K562 (cell line): ENCODE measurements at regions not wholly inside any gene's neighbourhood (a gene's known extent, or its start where the extent isn't known, plus 50 kb on each side); places are given as distances from the start of the nearest gene placed in this dataset.

ENCODE experiments used
- BRF1 ChIP-seq: IDR thresholded peaks from 3 replicates; pipeline ENCODE4 v1.6.1; 2011; ENCODE audit warnings: borderline replicate concordance, mild to moderate bottlenecking; ENCODE audit not compliant: insufficient read length; ENCODE audit errors: extremely low read depth
- CREBBP ChIP-seq: IDR thresholded peaks from one replicate; pipeline ENCODE4 v1.6.1; 2012; ENCODE audit warnings: low read depth, mild to moderate bottlenecking, control low read depth, inconsistent platforms, low read length
- GATA2 ChIP-seq: sonication (generic); formaldehyde crosslinking; IDR thresholded peaks from 2 replicates; pipeline ENCODE4 v1.4.0; 2020; ENCODE audit warnings: mild to moderate bottlenecking, missing genetic modification reagents
- HDAC8 ChIP-seq: fragments of 450-650 bp; IDR thresholded peaks from 2 replicates; pipeline ENCODE4 v1.6.1; 2016; ENCODE audit warnings: mild to moderate bottlenecking, missing genetic modification characterization, moderate library complexity, missing compliant biosample characterization
- KDM4B ChIP-seq, 2 experiments: fragments of 450-650 bp in 1 of 2; sonication (generic) in 1 of 2; IDR thresholded peaks; 2 replicates each; pipeline ENCODE4 v1.6.1; 2016 to 2017; ENCODE audit warnings: borderline replicate concordance in 2 of 2, antibody characterized with exemption in 1 of 2, low read depth in 1 of 2, mild to moderate bottlenecking in 1 of 2
- LARP7 ChIP-seq: fragments of 450-650 bp; IDR thresholded peaks from 2 replicates; pipeline ENCODE4 v1.6.1; 2016
- NBN ChIP-seq: fragments of 450-650 bp; IDR thresholded peaks from 2 replicates; pipeline ENCODE4 v1.6.1; 2016; ENCODE audit warnings: low read depth, mild to moderate bottlenecking
- NEUROD1 ChIP-seq: fragments of 150-350 bp; IDR thresholded peaks from 2 replicates; pipeline ENCODE4 v1.6.1; 2014; ENCODE audit warnings: borderline replicate concordance, low read length, low read depth; ENCODE audit not compliant: partially characterized antibody
- NUFIP1 ChIP-seq: fragments of 450-650 bp; IDR thresholded peaks from 2 replicates; pipeline ENCODE4 v1.6.1; 2018; ENCODE audit not compliant: partially characterized antibody
- OTX1 ChIP-seq: fragments of 450-650 bp; formaldehyde crosslinking; IDR thresholded peaks from 2 replicates; pipeline ENCODE4 v1.4.0; 2022; ENCODE audit warnings: mild to moderate bottlenecking
- SMARCE1 ChIP-seq: fragments of 450-650 bp; IDR thresholded peaks from 2 replicates; pipeline ENCODE4 v1.7.1; 2016; ENCODE audit warnings: mild to moderate bottlenecking
- SRF ChIP-seq, 2 experiments: fragments of 250-450, 450-650 bp in 1 of 2; sonication (Bioruptor Pico) in 1 of 2; sonication (generic) in 1 of 2; formaldehyde crosslinking; IDR thresholded peaks; 2 replicates each; pipeline versions ENCODE4 v1.5.0 to v1.5.1; 2020 to 2022; ENCODE audit warnings: mild to moderate bottlenecking in 1 of 2, missing genetic modification reagents in 1 of 2
- TCF7 ChIP-seq: sonication (generic); IDR thresholded peaks from 2 replicates; pipeline ENCODE4 v1.6.1; 2016; ENCODE audit warnings: antibody characterized with exemption, borderline replicate concordance
- TEAD4 ChIP-seq, 2 experiments: sonication (generic) in 1 of 2; formaldehyde crosslinking in 1 of 2; IDR thresholded peaks; 2 replicates each; pipeline versions ENCODE4 v1.6.1 to v1.8.0; 2012 to 2022; ENCODE audit warnings: borderline replicate concordance in 1 of 2, inconsistent platforms in 1 of 2, low read length in 1 of 2, mild to moderate bottlenecking in 1 of 2, missing genetic modification reagents in 1 of 2
- XRCC4 ChIP-seq: IDR thresholded peaks from one replicate; pipeline ENCODE4 v1.6.1; 2011; ENCODE audit not compliant: insufficient read depth, insufficient read length; ENCODE audit errors: extremely low read depth
- ZNF274 ChIP-seq: IDR thresholded peaks from 2 replicates; pipeline ENCODE4 v1.6.1; 2011; ENCODE audit warnings: low read depth, mild to moderate bottlenecking, low read length, moderate library complexity, borderline replicate concordance
- TF ChIP-seq, protein P1 (sequence below), 2 experiments: fragments of 450-650 bp; IDR thresholded peaks; 2 replicates each; pipeline ENCODE4 v1.6.1; 2016
- TF ChIP-seq, protein P2 (sequence below), 3 experiments: fragments of 200-800 bp in 1 of 3; fragments of 250-450 bp in 1 of 3; fragments of 450-650 bp in 1 of 3; sonication (Bioruptor Pico) in 1 of 3; sonication (Bioruptor generic) in 1 of 3; formaldehyde crosslinking in 1 of 3; IDR thresholded peaks; 2 replicates each; pipeline versions ENCODE4 v1.6.1 to v1.8.0; 2016 to 2022; ENCODE audit warnings: mild to moderate bottlenecking in 2 of 3, missing genetic modification characterization in 2 of 3, missing compliant biosample characterization in 1 of 3, moderate library complexity in 1 of 3
- TF ChIP-seq, protein P3 (sequence below): fragments of 450-650 bp; IDR thresholded peaks from 2 replicates; pipeline ENCODE4 v1.6.1; 2018; ENCODE audit not compliant: partially characterized antibody

- TF ChIP-seq, protein P1, sequence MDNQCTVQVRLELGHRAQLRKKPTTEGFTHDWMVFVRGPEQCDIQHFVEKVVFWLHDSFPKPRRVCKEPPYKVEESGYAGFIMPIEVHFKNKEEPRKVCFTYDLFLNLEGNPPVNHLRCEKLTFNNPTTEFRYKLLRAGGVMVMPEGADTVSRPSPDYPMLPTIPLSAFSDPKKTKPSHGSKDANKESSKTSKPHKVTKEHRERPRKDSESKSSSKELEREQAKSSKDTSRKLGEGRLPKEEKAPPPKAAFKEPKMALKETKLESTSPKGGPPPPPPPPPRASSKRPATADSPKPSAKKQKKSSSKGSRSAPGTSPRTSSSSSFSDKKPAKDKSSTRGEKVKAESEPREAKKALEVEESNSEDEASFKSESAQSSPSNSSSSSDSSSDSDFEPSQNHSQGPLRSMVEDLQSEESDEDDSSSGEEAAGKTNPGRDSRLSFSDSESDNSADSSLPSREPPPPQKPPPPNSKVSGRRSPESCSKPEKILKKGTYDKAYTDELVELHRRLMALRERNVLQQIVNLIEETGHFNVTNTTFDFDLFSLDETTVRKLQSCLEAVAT (IDR thresholded peaks at IDR 0.05) = no peak
- TF ChIP-seq ZNF274 (no peak), TCF7 (no peak), HDAC8 (tag) (no peak), NEUROD1 (no peak), SMARCE1 (peak; percentile 48), BRF1 (no peak), SRF (CRISPR knock-in tag; IDR thresholded peaks at IDR 0.05) (no peak), CREBBP (no peak), NUFIP1 (no peak), XRCC4 (no peak), NBN (no peak; the same call in 1 of the 2 replicates), TEAD4 (IDR thresholded peaks at IDR 0.05; ENCODE audit: low read length) (peak; percentile 26; the same call in 1 of the 2 replicates), TEAD4 (CRISPR knock-in tag; IDR thresholded peaks at IDR 0.05; ENCODE audit: borderline replicate concordance) (no peak), OTX1 (CRISPR knock-in tag) (no peak), KDM4B (IDR thresholded peaks at IDR 0.05; ENCODE audit: borderline replicate concordance in 2 of 2, low read depth in 1 of 2) (no peak), GATA2 (CRISPR knock-in tag) (no peak), LARP7 (no peak)
- TF ChIP-seq, protein P2, sequence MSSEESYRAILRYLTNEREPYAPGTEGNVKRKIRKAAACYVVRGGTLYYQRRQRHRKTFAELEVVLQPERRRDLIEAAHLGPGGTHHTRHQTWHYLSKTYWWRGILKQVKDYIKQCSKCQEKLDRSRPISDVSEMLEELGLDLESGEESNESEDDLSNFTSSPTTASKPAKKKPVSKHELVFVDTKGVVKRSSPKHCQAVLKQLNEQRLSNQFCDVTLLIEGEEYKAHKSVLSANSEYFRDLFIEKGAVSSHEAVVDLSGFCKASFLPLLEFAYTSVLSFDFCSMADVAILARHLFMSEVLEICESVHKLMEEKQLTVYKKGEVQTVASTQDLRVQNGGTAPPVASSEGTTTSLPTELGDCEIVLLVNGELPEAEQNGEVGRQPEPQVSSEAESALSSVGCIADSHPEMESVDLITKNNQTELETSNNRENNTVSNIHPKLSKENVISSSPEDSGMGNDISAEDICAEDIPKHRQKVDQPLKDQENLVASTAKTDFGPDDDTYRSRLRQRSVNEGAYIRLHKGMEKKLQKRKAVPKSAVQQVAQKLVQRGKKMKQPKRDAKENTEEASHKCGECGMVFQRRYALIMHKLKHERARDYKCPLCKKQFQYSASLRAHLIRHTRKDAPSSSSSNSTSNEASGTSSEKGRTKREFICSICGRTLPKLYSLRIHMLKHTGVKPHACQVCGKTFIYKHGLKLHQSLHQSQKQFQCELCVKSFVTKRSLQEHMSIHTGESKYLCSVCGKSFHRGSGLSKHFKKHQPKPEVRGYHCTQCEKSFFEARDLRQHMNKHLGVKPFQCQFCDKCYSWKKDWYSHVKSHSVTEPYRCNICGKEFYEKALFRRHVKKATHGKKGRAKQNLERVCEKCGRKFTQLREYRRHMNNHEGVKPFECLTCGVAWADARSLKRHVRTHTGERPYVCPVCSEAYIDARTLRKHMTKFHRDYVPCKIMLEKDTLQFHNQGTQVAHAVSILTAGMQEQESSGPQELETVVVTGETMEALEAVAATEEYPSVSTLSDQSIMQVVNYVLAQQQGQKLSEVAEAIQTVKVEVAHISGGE (CRISPR knock-in tag; IDR thresholded peaks at IDR 0.05) = no peak
- TF ChIP-seq, protein P3, sequence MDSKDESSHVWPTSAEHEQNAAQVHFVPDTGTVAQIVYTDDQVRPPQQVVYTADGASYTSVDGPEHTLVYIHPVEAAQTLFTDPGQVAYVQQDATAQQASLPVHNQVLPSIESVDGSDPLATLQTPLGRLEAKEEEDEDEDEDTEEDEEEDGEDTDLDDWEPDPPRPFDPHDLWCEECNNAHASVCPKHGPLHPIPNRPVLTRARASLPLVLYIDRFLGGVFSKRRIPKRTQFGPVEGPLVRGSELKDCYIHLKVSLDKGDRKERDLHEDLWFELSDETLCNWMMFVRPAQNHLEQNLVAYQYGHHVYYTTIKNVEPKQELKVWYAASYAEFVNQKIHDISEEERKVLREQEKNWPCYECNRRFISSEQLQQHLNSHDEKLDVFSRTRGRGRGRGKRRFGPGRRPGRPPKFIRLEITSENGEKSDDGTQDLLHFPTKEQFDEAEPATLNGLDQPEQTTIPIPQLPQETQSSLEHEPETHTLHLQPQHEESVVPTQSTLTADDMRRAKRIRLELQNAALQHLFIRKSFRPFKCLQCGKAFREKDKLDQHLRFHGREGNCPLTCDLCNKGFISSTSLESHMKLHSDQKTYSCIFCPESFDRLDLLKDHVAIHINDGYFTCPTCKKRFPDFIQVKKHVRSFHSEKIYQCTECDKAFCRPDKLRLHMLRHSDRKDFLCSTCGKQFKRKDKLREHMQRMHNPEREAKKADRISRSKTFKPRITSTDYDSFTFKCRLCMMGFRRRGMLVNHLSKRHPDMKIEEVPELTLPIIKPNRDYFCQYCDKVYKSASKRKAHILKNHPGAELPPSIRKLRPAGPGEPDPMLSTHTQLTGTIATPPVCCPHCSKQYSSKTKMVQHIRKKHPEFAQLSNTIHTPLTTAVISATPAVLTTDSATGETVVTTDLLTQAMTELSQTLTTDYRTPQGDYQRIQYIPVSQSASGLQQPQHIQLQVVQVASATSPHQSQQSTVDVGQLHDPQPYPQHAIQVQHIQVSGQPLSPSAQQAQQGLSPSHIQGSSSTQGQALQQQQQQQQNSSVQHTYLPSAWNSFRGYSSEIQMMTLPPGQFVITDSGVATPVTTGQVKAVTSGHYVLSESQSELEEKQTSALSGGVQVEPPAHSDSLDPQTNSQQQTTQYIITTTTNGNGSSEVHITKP = peak; percentile 40
These were observed 76.8 kb upstream of the IKZF1 start (continued) for GRCh38 chr7:50227726-50228125.
